ENCODE measurements at regions not wholly inside any gene's neighbourhood (a gene's known extent, or its start where the extent isn't known, plus 50 kb on each side); places are given as distances from the start of the nearest gene placed in this dataset.
"Not testable (repeated sequence)": the region's sequence is repeated elsewhere in the genome, so short reads cannot be mapped to it uniquely, and the experiment has no call there.

DNA sequence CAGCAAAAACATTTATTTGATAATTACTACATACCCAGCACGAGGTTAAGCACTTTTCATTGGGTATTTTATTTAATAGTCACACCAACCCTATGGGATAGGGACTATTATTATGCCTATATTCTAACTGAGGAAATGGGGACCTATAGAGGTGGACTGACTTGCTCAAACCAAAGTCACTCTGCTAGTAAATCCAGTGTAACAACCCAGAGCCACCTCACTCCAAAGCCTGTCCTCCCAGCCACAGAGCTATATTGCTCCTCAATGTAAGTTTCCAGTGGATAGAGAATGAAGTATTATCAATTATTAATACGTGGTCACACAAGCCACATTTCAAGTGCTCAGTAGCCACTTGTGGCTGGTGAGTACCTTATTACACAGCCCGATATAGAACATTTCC lies 97.5 kb downstream of the RGS2 start:
- DNase-seq (ENCODE audit: low spot score) = no peak
- POLR2A ChIA-PET = no interaction called here
- no peak overlapping the region for H3K4me3 Mint-ChIP-seq

DNA sequence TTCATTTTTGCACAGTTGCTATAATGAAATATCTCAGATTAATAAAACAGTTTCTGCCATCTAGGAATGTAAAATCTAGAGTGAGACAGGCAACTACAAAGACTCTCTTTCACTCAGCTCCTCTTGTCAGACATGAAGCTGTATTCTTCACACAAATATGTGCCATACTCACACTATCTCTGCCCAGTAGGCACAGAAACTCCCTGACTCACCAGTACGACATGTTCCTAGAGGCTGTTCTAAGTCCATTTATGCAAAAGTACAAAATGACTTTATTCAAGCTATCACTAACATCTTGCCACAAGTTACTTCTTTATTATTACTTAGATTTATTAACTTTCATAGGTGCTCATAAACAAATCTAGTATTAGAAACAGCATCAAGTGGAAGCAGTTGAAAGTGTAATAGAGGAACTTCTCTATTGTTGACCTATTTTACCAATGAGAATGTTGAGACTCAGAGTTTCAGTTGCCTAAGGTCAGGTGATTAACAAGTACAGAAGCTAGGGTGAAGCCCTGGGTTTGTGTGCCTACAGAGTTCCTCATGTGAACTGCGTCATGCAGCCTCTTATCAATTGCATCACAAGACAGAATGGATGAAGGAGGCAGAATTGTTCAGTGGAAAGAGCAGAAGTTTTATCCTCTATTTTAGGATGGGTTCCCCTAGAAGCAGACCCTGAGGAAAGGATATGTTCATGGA lies 98.9 kb downstream of the RGS2 start:
- H3K9me3 Mint-ChIP-seq = peaks cover 15% of the 10 kb centered on the region
- ATAC-seq = no peak

More for the DNA sequence above, 97.5 kb downstream of the RGS2 start:
- ATAC-seq = no peak
- H3K36me3 Mint-ChIP-seq = no peaks in the 10 kb centered on the region
- TF ChIP-seq SMAD3 (CRISPR knock-in tag; IDR thresholded peaks at IDR 0.05; ENCODE audit: borderline replicate concordance) (no peak), ATF1 (CRISPR knock-in tag; IDR thresholded peaks at IDR 0.05) (no peak), MYBL2 (CRISPR knock-in tag; IDR thresholded peaks at IDR 0.05) (no peak), FOXK1 (CRISPR knock-in tag; IDR thresholded peaks at IDR 0.05) (no peak), ETV6 (CRISPR knock-in tag; IDR thresholded peaks at IDR 0.05) (no peak), ELF4 (CRISPR knock-in tag; IDR thresholded peaks at IDR 0.05; ENCODE audit: low read depth) (no peak)
- TF ChIP-seq, protein P1, sequence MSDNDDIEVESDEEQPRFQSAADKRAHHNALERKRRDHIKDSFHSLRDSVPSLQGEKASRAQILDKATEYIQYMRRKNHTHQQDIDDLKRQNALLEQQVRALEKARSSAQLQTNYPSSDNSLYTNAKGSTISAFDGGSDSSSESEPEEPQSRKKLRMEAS (CRISPR knock-in tag; IDR thresholded peaks at IDR 0.05) = no peak
- no peaks in the 10 kb centered on the region for H3K4me1 Mint-ChIP-seq
- H3K27me3 Mint-ChIP-seq (ENCODE audit: low read depth) = no peaks in the 10 kb centered on the region
- no peak overlapping the region for H3K27ac Mint-ChIP-seq
- H3K9me3 Mint-ChIP-seq = peaks cover 5% of the 10 kb centered on the region
- CTCF ChIA-PET = no interaction called here

DNA sequence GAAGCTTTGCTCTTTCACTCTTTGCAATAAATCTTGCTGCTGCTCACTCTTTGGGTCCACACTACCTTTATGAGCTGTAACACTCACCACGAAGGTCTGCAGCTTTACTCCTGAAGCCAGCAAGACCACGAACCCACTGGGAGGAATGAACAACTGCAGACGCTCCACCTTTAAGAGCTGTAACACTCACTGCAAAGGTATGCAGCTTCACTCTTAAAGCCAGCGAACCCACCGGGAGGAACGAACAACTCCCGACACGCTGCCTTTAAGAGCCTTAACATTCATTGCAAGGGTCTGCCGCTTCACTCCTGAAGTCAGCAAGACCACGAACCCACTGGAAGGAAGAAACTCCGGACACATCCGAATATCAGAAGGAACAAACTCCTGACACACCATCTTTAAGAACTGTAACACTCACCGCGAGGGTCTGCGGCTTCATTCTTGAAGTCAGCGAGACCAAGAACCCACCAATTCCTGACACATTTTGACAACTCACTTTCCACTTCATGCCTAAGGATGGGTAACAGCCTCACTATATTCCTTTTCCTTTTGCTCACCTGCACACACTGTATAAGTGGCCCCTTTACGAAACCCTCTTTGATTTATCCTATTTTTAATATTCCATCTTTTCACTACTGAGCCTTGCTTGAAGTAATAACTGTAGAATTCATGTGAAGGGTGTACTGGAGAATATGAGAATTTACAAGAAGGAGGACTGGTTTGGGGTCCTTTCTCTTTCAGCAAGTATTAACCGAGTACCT lies 103.2 kb downstream of the RGS2 start:
- POLR2A ChIA-PET; DNase-seq (ENCODE audit: low spot score); H3K36me3 Mint-ChIP-seq; ATAC-seq; H3K27me3 Mint-ChIP-seq (ENCODE audit: low read depth); CTCF ChIA-PET; H3K4me3 Mint-ChIP-seq; H3K27ac Mint-ChIP-seq: not testable (repeated sequence)
- H3K4me1 Mint-ChIP-seq = peaks cover 12% of the 10 kb centered on the region
- peaks cover 15% of the 10 kb centered on the region for H3K9me3 Mint-ChIP-seq

More for the DNA sequence above, 98.9 kb downstream of the RGS2 start:
- H3K27ac Mint-ChIP-seq = no peak overlapping the region
- CTCF ChIA-PET = no interaction called here
- no peak overlapping the region for H3K4me3 Mint-ChIP-seq
- POLR2A ChIA-PET = no interaction called here
- no peaks in the 10 kb centered on the region for H3K27me3 Mint-ChIP-seq (ENCODE audit: low read depth)
- TF ChIP-seq, protein P2, sequence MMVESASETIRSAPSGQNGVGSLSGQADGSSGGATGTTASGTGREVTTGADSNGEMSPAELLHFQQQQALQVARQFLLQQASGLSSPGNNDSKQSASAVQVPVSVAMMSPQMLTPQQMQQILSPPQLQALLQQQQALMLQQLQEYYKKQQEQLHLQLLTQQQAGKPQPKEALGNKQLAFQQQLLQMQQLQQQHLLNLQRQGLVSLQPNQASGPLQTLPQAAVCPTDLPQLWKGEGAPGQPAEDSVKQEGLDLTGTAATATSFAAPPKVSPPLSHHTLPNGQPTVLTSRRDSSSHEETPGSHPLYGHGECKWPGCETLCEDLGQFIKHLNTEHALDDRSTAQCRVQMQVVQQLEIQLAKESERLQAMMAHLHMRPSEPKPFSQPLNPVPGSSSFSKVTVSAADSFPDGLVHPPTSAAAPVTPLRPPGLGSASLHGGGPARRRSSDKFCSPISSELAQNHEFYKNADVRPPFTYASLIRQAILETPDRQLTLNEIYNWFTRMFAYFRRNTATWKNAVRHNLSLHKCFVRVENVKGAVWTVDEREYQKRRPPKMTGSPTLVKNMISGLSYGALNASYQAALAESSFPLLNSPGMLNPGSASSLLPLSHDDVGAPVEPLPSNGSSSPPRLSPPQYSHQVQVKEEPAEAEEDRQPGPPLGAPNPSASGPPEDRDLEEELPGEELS (CRISPR knock-in tag; IDR thresholded peaks at IDR 0.05) = no peak
- TF ChIP-seq MXD4 (CRISPR knock-in tag; IDR thresholded peaks at IDR 0.05; ENCODE audit: borderline replicate concordance) = no peak
- no peak for TF ChIP-seq KAT7 (CRISPR knock-in tag; IDR thresholded peaks at IDR 0.05; ENCODE audit: borderline replicate concordance)
- no peak for TF ChIP-seq NFATC4 (CRISPR knock-in tag; IDR thresholded peaks at IDR 0.05)
- TF ChIP-seq ZNF416 (CRISPR knock-in tag; IDR thresholded peaks at IDR 0.05) = no peak
- no peak for TF ChIP-seq ZNF263 (CRISPR knock-in tag; IDR thresholded peaks at IDR 0.05; ENCODE audit: low read depth)
- no peak for TF ChIP-seq GTF2I (CRISPR knock-in tag; conservative IDR thresholded peaks at IDR 0.05)
- TF ChIP-seq ZNF423 (CRISPR knock-in tag; IDR thresholded peaks at IDR 0.05) = no peak
- no peak for TF ChIP-seq TCF7 (CRISPR knock-in tag; IDR thresholded peaks at IDR 0.05; ENCODE audit: low read depth)
- TF ChIP-seq, protein P3, sequence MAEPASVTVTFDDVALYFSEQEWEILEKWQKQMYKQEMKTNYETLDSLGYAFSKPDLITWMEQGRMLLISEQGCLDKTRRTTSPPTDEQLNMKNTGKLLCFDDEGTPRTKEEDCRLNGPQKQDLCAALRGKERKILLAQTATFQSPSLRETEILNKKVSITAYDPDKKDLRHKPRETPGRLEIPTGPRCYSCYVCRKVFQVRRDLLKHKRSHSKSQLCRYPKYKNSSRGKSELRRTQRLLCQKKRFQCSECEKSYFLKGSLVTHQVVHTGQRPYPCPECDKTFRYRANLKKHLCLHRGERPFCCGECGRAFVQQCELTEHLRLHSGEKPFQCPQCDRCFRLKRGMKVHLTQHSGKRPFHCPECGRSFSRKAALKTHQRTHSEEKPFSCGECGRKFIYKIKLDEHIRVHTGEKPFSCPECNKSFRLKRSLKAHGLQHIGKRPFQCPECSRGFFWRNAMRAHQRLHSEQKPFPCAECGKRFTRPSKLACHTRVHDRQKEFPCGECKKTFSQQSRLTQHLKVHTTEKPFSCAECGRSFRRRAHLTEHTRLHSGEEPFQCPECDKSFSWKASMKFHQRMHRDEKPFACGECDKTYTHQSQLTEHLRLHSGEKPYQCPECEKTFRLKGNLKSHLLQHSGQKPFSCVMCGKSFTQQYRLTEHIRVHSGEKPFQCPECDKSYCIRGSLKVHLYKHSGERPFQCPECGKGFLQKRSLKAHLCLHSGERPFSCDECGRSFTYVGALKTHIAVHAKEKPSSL (CRISPR knock-in tag; conservative IDR thresholded peaks at IDR 0.05) = no peak
- TF ChIP-seq, protein P4, sequence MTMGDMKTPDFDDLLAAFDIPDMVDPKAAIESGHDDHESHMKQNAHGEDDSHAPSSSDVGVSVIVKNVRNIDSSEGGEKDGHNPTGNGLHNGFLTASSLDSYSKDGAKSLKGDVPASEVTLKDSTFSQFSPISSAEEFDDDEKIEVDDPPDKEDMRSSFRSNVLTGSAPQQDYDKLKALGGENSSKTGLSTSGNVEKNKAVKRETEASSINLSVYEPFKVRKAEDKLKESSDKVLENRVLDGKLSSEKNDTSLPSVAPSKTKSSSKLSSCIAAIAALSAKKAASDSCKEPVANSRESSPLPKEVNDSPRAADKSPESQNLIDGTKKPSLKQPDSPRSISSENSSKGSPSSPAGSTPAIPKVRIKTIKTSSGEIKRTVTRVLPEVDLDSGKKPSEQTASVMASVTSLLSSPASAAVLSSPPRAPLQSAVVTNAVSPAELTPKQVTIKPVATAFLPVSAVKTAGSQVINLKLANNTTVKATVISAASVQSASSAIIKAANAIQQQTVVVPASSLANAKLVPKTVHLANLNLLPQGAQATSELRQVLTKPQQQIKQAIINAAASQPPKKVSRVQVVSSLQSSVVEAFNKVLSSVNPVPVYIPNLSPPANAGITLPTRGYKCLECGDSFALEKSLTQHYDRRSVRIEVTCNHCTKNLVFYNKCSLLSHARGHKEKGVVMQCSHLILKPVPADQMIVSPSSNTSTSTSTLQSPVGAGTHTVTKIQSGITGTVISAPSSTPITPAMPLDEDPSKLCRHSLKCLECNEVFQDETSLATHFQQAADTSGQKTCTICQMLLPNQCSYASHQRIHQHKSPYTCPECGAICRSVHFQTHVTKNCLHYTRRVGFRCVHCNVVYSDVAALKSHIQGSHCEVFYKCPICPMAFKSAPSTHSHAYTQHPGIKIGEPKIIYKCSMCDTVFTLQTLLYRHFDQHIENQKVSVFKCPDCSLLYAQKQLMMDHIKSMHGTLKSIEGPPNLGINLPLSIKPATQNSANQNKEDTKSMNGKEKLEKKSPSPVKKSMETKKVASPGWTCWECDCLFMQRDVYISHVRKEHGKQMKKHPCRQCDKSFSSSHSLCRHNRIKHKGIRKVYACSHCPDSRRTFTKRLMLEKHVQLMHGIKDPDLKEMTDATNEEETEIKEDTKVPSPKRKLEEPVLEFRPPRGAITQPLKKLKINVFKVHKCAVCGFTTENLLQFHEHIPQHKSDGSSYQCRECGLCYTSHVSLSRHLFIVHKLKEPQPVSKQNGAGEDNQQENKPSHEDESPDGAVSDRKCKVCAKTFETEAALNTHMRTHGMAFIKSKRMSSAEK (CRISPR knock-in tag; IDR thresholded peaks at IDR 0.05; ENCODE audit: borderline replicate concordance) = no peak
- no peak for TF ChIP-seq CREM (CRISPR knock-in tag; IDR thresholded peaks at IDR 0.05)
- no peak for TF ChIP-seq ETV6 (CRISPR knock-in tag; IDR thresholded peaks at IDR 0.05)
- no peak for TF ChIP-seq JUN (CRISPR knock-in tag; IDR thresholded peaks at IDR 0.05)
- TF ChIP-seq ELF4 (CRISPR knock-in tag; IDR thresholded peaks at IDR 0.05; ENCODE audit: low read depth) = no peak
- no peak for TF ChIP-seq ZNF138 (CRISPR knock-in tag; conservative IDR thresholded peaks at IDR 0.05)
- no peak for TF ChIP-seq TP53 (CRISPR knock-in tag; IDR thresholded peaks at IDR 0.05)
- DNase-seq (ENCODE audit: low spot score) = no peak
- H3K4me1 Mint-ChIP-seq = no peaks in the 10 kb centered on the region
- H3K36me3 Mint-ChIP-seq = no peaks in the 10 kb centered on the region

All from WTC11 (cell line).